ENCODE measurements at regions not wholly inside any gene's neighbourhood (a gene's known extent, or its start where the extent isn't known, plus 50 kb on each side); places are given as distances from the start of the nearest gene placed in this dataset.

DNA sequence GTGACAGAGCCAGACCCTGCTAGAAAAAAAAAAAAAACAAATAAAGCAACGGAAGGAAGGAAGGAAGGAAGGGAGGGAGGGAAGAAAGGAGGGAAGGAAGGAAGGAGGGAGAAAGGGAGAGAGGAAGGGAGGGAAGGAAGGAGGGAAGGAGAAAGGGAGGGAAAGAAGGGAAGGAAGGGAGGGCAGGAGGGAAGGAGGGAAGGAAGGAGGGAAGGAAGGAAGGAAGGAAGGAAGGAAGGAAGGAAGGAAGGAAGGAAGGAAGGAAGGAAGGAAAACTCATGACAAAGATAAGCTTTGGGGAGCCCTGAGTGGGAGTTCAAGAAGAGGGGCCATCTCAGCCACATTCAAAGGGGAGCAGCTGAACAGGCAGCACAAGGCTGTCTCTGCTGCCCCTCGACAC is 124.7 kb upstream of the MGMT start:
- no peak overlapping the region for H3K27ac Mint-ChIP-seq
- TF ChIP-seq, protein P1, sequence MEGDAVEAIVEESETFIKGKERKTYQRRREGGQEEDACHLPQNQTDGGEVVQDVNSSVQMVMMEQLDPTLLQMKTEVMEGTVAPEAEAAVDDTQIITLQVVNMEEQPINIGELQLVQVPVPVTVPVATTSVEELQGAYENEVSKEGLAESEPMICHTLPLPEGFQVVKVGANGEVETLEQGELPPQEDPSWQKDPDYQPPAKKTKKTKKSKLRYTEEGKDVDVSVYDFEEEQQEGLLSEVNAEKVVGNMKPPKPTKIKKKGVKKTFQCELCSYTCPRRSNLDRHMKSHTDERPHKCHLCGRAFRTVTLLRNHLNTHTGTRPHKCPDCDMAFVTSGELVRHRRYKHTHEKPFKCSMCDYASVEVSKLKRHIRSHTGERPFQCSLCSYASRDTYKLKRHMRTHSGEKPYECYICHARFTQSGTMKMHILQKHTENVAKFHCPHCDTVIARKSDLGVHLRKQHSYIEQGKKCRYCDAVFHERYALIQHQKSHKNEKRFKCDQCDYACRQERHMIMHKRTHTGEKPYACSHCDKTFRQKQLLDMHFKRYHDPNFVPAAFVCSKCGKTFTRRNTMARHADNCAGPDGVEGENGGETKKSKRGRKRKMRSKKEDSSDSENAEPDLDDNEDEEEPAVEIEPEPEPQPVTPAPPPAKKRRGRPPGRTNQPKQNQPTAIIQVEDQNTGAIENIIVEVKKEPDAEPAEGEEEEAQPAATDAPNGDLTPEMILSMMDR (IDR thresholded peaks at IDR 0.05): no peak
- intact Hi-C loops (cut with micrococcal nuclease): no loop called here
- no peaks in the 10 kb centered on the region for H3K27me3 Mint-ChIP-seq
- ATAC-seq (ENCODE audit: low read depth): no peak
- ChIA-PET CTCF (no interaction called here), POLR2A (interaction anchor here (0.6 kb wide), 1 partner anchor 130 kb away, joined by 4 read pairs; no protein-coding TSS in a partner anchor)
- no peak overlapping the region for H3K4me3 Mint-ChIP-seq
- no peak for DNase-seq
- H3K9me3 Mint-ChIP-seq: no peaks in the 10 kb centered on the region
- H3K36me3 Mint-ChIP-seq (ENCODE audit: low read depth): no peaks in the 10 kb centered on the region
- H3K4me1 Mint-ChIP-seq: no peaks in the 10 kb centered on the region

DNA sequence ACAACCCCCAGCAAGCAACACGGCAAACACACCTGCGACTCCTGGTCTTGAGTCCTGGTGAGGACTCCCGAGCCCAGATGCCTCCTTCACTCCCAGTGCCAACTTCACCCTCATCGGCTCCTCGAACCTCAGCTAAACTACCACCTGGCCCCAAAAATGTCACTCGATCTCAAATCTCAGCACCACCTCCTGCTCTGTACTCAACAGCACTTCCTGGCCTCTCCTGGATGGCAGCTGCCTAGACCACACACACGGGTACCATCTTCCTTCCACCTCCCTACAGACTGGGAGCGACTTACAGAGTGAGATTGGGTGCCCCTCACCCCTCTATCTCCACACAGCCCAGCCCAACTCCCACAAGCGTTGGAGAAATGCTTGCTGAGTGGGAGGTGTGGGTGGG is 123.9 kb upstream of the MGMT start:
- Mint-ChIP-seq H3K27ac (no peak overlapping the region), H3K27me3 (no peaks in the 10 kb centered on the region), H3K4me1 (no peaks in the 10 kb centered on the region), H3K9me3 (no peaks in the 10 kb centered on the region), H3K4me3 (no peak overlapping the region), H3K36me3 (ENCODE audit: low read depth) (no peaks in the 10 kb centered on the region)
- DNase-seq (no peak), ATAC-seq (ENCODE audit: low read depth) (no peak)
- intact Hi-C loops (cut with micrococcal nuclease): no loop called here
- TF ChIP-seq, protein P1 (IDR thresholded peaks at IDR 0.05): no peak
- CTCF ChIA-PET: no interaction called here
- POLR2A ChIA-PET: no interaction called here

DNA sequence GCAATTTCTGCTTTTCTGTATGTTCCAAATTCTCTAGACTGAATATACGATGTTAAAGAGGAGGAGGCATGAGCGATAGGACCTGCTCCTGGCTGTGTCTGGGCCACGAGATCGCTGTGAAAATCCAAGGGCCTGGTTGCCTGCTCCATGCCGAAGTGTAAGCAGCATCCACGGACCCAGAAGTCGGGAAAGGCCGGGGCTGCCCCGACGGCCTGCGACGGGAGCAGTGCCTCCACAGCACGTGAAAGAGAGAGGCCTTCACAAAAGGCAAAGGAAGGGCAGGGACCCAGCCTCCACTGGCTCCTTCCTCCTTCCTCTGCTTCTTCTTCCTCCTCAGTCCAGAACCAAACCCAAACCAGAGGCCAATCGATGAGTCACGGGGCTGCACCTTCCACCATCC is 122.9 kb upstream of the MGMT start:
- no peak overlapping the region for H3K4me3 Mint-ChIP-seq
- intact Hi-C loops (cut with micrococcal nuclease): no loop called here
- H3K27ac Mint-ChIP-seq: no peak overlapping the region
- no peak for DNase-seq
- ChIA-PET CTCF (no interaction called here), POLR2A (no interaction called here)
- TF ChIP-seq, protein P1 (IDR thresholded peaks at IDR 0.05): no peak
- H3K36me3 Mint-ChIP-seq (ENCODE audit: low read depth): no peaks in the 10 kb centered on the region
- no peaks in the 10 kb centered on the region for H3K27me3 Mint-ChIP-seq
- no peak for ATAC-seq (ENCODE audit: low read depth)
- H3K9me3 Mint-ChIP-seq: no peaks in the 10 kb centered on the region
- no peaks in the 10 kb centered on the region for H3K4me1 Mint-ChIP-seq

DNA sequence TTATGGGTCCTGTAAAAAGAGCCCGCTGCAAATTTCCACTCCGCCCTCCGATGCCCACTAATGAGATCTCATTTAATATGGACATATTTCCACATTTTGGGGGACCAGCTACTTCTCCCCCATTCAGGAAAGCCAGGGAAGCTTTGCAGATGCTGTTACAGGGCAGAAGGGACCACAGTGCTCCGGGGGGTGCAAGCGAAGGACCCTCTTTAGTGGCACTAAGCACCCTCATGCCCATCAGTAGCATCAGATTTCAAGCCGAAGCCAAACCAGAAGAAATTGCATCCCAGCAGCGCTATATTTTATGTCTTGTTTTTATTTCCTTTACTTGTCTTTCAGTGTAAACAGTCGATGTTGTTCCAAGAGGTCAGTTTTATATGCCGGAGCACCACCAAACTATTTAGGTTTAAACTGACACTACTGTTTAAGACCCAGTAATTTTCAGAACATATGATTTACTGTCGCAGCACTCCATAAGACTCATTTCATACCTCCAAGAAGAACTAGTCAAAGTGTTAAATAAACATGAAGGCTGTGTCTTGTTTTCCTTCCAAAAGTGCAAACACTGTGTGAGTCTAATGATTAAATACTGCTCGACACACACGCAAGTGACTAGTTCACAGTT is 122.2 kb upstream of the MGMT start:
- H3K9me3 Mint-ChIP-seq: no peaks in the 10 kb centered on the region
- H3K36me3 Mint-ChIP-seq (ENCODE audit: low read depth): no peaks in the 10 kb centered on the region
- TF ChIP-seq, protein P1 (IDR thresholded peaks at IDR 0.05): no peak
- intact Hi-C loops (cut with micrococcal nuclease): no loop called here
- no peaks in the 10 kb centered on the region for H3K27me3 Mint-ChIP-seq
- POLR2A ChIA-PET: no interaction called here
- no peaks in the 10 kb centered on the region for H3K4me1 Mint-ChIP-seq
- no peak overlapping the region for H3K4me3 Mint-ChIP-seq
- no peak for ATAC-seq (ENCODE audit: low read depth)
- no peak for DNase-seq
- no peak overlapping the region for H3K27ac Mint-ChIP-seq
- CTCF ChIA-PET: no interaction called here

DNA sequence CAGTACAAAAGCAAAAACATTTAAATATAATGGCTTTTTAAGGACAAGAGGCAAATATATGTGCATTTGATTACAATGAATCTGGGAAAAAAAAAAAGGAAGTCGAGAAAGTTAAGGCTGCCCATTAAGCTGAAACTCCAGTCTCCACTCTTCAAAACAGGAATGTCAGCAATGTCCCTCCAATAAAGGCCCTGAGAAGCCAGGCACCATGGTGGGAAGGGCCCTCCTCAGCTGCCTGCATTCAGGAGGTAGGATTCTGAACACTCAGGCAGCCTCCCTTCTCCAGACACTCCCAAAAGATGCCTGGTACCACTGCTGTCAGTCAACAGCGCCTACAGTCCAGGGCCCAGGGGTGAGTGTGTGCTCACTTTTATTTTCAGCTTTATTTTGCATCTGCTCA is 121.3 kb upstream of the MGMT start:
- no peak for ATAC-seq (ENCODE audit: low read depth)
- DNase-seq: no peak
- H3K27ac Mint-ChIP-seq: no peak overlapping the region
- no peaks in the 10 kb centered on the region for H3K27me3 Mint-ChIP-seq
- CTCF ChIA-PET: no interaction called here
- intact Hi-C loops (cut with micrococcal nuclease): no loop called here
- TF ChIP-seq, protein P1 (IDR thresholded peaks at IDR 0.05): no peak
- no peak overlapping the region for H3K4me3 Mint-ChIP-seq
- no peaks in the 10 kb centered on the region for H3K36me3 Mint-ChIP-seq (ENCODE audit: low read depth)
- POLR2A ChIA-PET: no interaction called here
- H3K9me3 Mint-ChIP-seq: no peaks in the 10 kb centered on the region
- H3K4me1 Mint-ChIP-seq: no peaks in the 10 kb centered on the region
